Neural progenitor cell (in vitro differentiated cells): ENCODE measurements at regions not wholly inside any gene's neighbourhood (a gene's known extent, or its start where the extent isn't known, plus 50 kb on each side); places are given as distances from the start of the nearest gene placed in this dataset.

ENCODE experiments used
- DNase-seq: peaks from one replicate; pipeline ENCODE4 v3.0.0-alpha.2; 2016; ENCODE audit warnings: low spot score
- H2AFZ ChIP-seq: fragments of 200-600 bp; sonication (generic); replicated peaks from 2 replicates; pipeline ENCODE4 v1.6.1; 2016; ENCODE audit warnings: antibody characterized with exemption
- H3F3A ChIP-seq: fragments of 200-600 bp; sonication (generic); 2 replicates; pipeline ENCODE4 v1.6.1; 2016; ENCODE audit warnings: antibody characterized with exemption, low read depth
- H3K27ac ChIP-seq: fragments of 200-600 bp; sonication (generic); 2 replicates; pipeline ENCODE4 v1.5.1; 2016; ENCODE audit warnings: mild to moderate bottlenecking
- H3K27me3 ChIP-seq: fragments of 200-600 bp; sonication (generic); 2 replicates; pipeline ENCODE4 v1.6.1; 2016; ENCODE audit warnings: mild to moderate bottlenecking, moderate library complexity
- H3K36me3 ChIP-seq: fragments of 200-600 bp; sonication (generic); 2 replicates; pipeline ENCODE4 v1.5.1; 2016
- H3K4me1 ChIP-seq: fragments of 200-600 bp; sonication (generic); 2 replicates; pipeline ENCODE4 v1.6.1; 2016; ENCODE audit warnings: mixed run types
- H3K4me2 ChIP-seq: fragments of 200-600 bp; sonication (generic); 2 replicates; pipeline ENCODE4 v1.6.1; 2016
- H3K4me3 ChIP-seq: fragments of 200-600 bp; sonication (generic); 2 replicates; pipeline ENCODE4 v1.5.1; 2016
- H3K79me2 ChIP-seq: fragments of 200-600 bp; sonication (generic); 2 replicates; pipeline ENCODE4 v1.6.1; 2016; ENCODE audit warnings: low read depth
- H3K9ac ChIP-seq: fragments of 200-600 bp; sonication (generic); 2 replicates; pipeline ENCODE4 v1.6.1; 2016
- H3K9me3 ChIP-seq: fragments of 200-600 bp; sonication (generic); 2 replicates; pipeline ENCODE4 v1.5.1; 2016; ENCODE audit warnings: low read depth
- H4K20me1 ChIP-seq: fragments of 200-600 bp; sonication (generic); 2 replicates; pipeline ENCODE4 v1.6.1; 2016; ENCODE audit warnings: low read depth
- H3K27ac Mint-ChIP-seq: 3 replicates; pipeline ENCODE4 v1.8.0; 2021; ENCODE audit warnings: mixed read lengths
- H3K27me3 Mint-ChIP-seq: 2 replicates; pipeline ENCODE4 v1.8.0; 2022; ENCODE audit warnings: low read depth, mild to moderate bottlenecking, inconsistent platforms, moderate library complexity, mixed read lengths; ENCODE audit not compliant: insufficient read depth
- H3K36me3 Mint-ChIP-seq: 3 replicates; pipeline ENCODE4 v1.8.0; 2021; ENCODE audit warnings: mixed read lengths
- H3K4me1 Mint-ChIP-seq: 3 replicates; pipeline ENCODE4 v1.8.0; 2021; ENCODE audit warnings: mixed read lengths
- H3K4me3 Mint-ChIP-seq: 3 replicates; pipeline ENCODE4 v1.8.0; 2021; ENCODE audit warnings: mild to moderate bottlenecking, moderate library complexity, mixed read lengths
- H3K9me3 Mint-ChIP-seq: 3 replicates; pipeline ENCODE4 v1.8.0; 2020; ENCODE audit warnings: mixed read lengths
- CTCF ChIP-seq: fragments of 200-600 bp; sonication (generic); IDR thresholded peaks from 2 replicates; pipeline ENCODE4 v1.5.1; 2017; ENCODE audit warnings: antibody characterized with exemption, mild to moderate bottlenecking
- EZH2 ChIP-seq: fragments of 200-600 bp; sonication (generic); IDR thresholded peaks from 2 replicates; pipeline ENCODE4 v1.6.1; 2017; ENCODE audit warnings: antibody characterized with exemption, mild to moderate bottlenecking, moderate library complexity
- EZH2phosphoT487 ChIP-seq: fragments of 200-600 bp; sonication (generic); IDR thresholded peaks from 2 replicates; pipeline ENCODE4 v1.6.1; 2017; ENCODE audit warnings: antibody characterized with exemption

- Histone ChIP-seq H3F3A (peaks cover 19% of the 10 kb centered on the region), H3K4me1 (peaks cover 20% of the 10 kb centered on the region), H3K79me2 (no peaks in the 10 kb centered on the region), H3K9me3 (no peaks in the 10 kb centered on the region), H4K20me1 (no peaks in the 10 kb centered on the region), H3K4me2 (peak overlapping the region; percentile 14), H2AFZ (no peak overlapping the region), H3K27ac (peak overlapping the region; percentile 73), H3K27me3 (no peaks in the 10 kb centered on the region), H3K9ac (no peak overlapping the region), H3K4me3 (no peak overlapping the region), H3K36me3 (no peaks in the 10 kb centered on the region)
- H3K4me1 Mint-ChIP-seq: peaks cover 6% of the 10 kb centered on the region
- no peak overlapping the region for H3K27ac Mint-ChIP-seq
- peaks cover 12% of the 10 kb centered on the region for H3K9me3 Mint-ChIP-seq
- no peaks in the 10 kb centered on the region for H3K36me3 Mint-ChIP-seq
- H3K4me3 Mint-ChIP-seq: no peak overlapping the region
- H3K27me3 Mint-ChIP-seq: no peaks in the 10 kb centered on the region
- peak; percentile 34 for DNase-seq
- TF ChIP-seq CTCF: no peak
- no peak for TF ChIP-seq EZH2
- no peak for TF ChIP-seq EZH2phosphoT487
Observed at GRCh38 chr5:124180875-124181461, 565.5 kb downstream of the ZNF608 start.

- Histone ChIP-seq H2AFZ (no peak overlapping the region), H3K9ac (no peak overlapping the region), H3K36me3 (no peaks in the 10 kb centered on the region), H3K4me2 (peak overlapping the region; percentile 14), H3K4me3 (no peak overlapping the region), H3F3A (peaks cover 19% of the 10 kb centered on the region), H3K27ac (peak overlapping the region; percentile 73), H3K4me1 (peaks cover 20% of the 10 kb centered on the region), H4K20me1 (no peaks in the 10 kb centered on the region), H3K27me3 (no peaks in the 10 kb centered on the region), H3K9me3 (no peaks in the 10 kb centered on the region), H3K79me2 (no peaks in the 10 kb centered on the region)
- Mint-ChIP-seq H3K27me3 (no peaks in the 10 kb centered on the region), H3K27ac (no peak overlapping the region), H3K4me1 (peaks cover 6% of the 10 kb centered on the region), H3K36me3 (no peaks in the 10 kb centered on the region), H3K9me3 (peaks cover 14% of the 10 kb centered on the region), H3K4me3 (no peak overlapping the region)
- DNase-seq: no peak
- TF ChIP-seq CTCF: no peak
- no peak for TF ChIP-seq EZH2phosphoT487
- TF ChIP-seq EZH2: no peak
Observed at GRCh38 chr5:124180299-124180874, 566.1 kb downstream of the ZNF608 start.

- Histone ChIP-seq H3K79me2 (no peaks in the 10 kb centered on the region), H3K4me3 (no peak overlapping the region), H3F3A (peaks cover 19% of the 10 kb centered on the region), H3K4me1 (peaks cover 20% of the 10 kb centered on the region), H3K9ac (no peak overlapping the region), H3K36me3 (no peaks in the 10 kb centered on the region), H3K4me2 (no peak overlapping the region), H3K27me3 (no peaks in the 10 kb centered on the region), H2AFZ (no peak overlapping the region), H4K20me1 (no peaks in the 10 kb centered on the region), H3K9me3 (no peaks in the 10 kb centered on the region), H3K27ac (no peak overlapping the region)
- peaks cover 6% of the 10 kb centered on the region for H3K4me1 Mint-ChIP-seq
- H3K36me3 Mint-ChIP-seq: no peaks in the 10 kb centered on the region
- TF ChIP-seq EZH2phosphoT487: no peak
- TF ChIP-seq EZH2: no peak
- no peak for TF ChIP-seq CTCF
- no peak overlapping the region for H3K27ac Mint-ChIP-seq
- H3K27me3 Mint-ChIP-seq: no peaks in the 10 kb centered on the region
- H3K4me3 Mint-ChIP-seq: no peak overlapping the region
- peaks cover 16% of the 10 kb centered on the region for H3K9me3 Mint-ChIP-seq
- DNase-seq: no peak
Observed at GRCh38 chr5:124179819-124180218, 566.6 kb downstream of the ZNF608 start.
